Osteocyte (in vitro differentiated cells): ENCODE measurements at regions not wholly inside any gene's neighbourhood (a gene's known extent, or its start where the extent isn't known, plus 50 kb on each side); places are given as distances from the start of the nearest gene placed in this dataset.
A peak's percentile ranks its signal among the peaks of the same experiment; 100 is the strongest.

Source experiments
- DNase-seq: peaks from one replicate; pipeline ENCODE4 v3.0.0; 2021; ENCODE audit warnings: mixed read lengths; ENCODE audit not compliant: unreplicated experiment; ENCODE audit errors: extremely low spot score
- H3K27ac Mint-ChIP-seq: one replicate; pipeline ENCODE4 v1.8.0; 2021; ENCODE audit warnings: mild to moderate bottlenecking, mixed read lengths; ENCODE audit not compliant: unreplicated experiment
- H3K27me3 Mint-ChIP-seq: one replicate; pipeline ENCODE4 v1.8.0; 2021; ENCODE audit warnings: mixed read lengths; ENCODE audit not compliant: unreplicated experiment
- H3K36me3 Mint-ChIP-seq: one replicate; pipeline ENCODE4 v1.8.0; 2021; ENCODE audit warnings: mixed read lengths; ENCODE audit not compliant: unreplicated experiment
- H3K4me1 Mint-ChIP-seq: one replicate; pipeline ENCODE4 v1.8.0; 2021; ENCODE audit warnings: mixed read lengths; ENCODE audit not compliant: unreplicated experiment
- H3K4me3 Mint-ChIP-seq: one replicate; pipeline ENCODE4 v1.8.0; 2021; ENCODE audit warnings: mild to moderate bottlenecking, moderate library complexity, mixed read lengths; ENCODE audit not compliant: unreplicated experiment
- H3K9me3 Mint-ChIP-seq: one replicate; pipeline ENCODE4 v1.8.0; 2021; ENCODE audit warnings: mixed read lengths; ENCODE audit not compliant: unreplicated experiment
- TF ChIP-seq, protein P1 (sequence below): fragments of 200-600 bp; sonication (generic); IDR thresholded peaks from 2 replicates; pipeline ENCODE4 v1.5.0; 2021; ENCODE audit warnings: antibody characterized with exemption, mild to moderate bottlenecking, moderate library complexity

DNA sequence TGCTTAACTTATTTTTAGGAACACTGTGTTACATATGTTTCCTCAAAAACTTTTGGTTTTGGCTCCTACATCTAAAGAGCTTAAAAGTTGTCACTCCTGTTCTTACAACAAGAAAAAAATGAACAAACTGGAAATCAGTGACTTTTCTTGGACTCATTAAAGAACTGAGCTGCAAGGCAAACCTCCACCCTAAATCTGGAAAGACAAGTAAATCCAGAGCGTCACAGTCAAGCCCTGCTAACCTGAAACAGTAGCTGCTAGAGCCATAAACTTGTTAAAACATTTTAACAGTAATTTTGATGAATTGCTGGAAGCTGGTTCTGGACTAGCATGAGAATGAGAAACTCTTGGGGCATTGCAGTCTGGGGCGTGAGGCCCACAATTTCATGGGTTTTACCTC, 350.5 kb upstream of the COL8A1 start:
- TF ChIP-seq, protein P1, sequence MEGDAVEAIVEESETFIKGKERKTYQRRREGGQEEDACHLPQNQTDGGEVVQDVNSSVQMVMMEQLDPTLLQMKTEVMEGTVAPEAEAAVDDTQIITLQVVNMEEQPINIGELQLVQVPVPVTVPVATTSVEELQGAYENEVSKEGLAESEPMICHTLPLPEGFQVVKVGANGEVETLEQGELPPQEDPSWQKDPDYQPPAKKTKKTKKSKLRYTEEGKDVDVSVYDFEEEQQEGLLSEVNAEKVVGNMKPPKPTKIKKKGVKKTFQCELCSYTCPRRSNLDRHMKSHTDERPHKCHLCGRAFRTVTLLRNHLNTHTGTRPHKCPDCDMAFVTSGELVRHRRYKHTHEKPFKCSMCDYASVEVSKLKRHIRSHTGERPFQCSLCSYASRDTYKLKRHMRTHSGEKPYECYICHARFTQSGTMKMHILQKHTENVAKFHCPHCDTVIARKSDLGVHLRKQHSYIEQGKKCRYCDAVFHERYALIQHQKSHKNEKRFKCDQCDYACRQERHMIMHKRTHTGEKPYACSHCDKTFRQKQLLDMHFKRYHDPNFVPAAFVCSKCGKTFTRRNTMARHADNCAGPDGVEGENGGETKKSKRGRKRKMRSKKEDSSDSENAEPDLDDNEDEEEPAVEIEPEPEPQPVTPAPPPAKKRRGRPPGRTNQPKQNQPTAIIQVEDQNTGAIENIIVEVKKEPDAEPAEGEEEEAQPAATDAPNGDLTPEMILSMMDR = no peak
- Mint-ChIP-seq H3K36me3 (no peaks in the 10 kb centered on the region), H3K4me1 (no peaks in the 10 kb centered on the region), H3K9me3 (peaks cover 12% of the 10 kb centered on the region), H3K4me3 (no peak overlapping the region), H3K27ac (no peak overlapping the region), H3K27me3 (no peaks in the 10 kb centered on the region)
- DNase-seq = no peak

DNA sequence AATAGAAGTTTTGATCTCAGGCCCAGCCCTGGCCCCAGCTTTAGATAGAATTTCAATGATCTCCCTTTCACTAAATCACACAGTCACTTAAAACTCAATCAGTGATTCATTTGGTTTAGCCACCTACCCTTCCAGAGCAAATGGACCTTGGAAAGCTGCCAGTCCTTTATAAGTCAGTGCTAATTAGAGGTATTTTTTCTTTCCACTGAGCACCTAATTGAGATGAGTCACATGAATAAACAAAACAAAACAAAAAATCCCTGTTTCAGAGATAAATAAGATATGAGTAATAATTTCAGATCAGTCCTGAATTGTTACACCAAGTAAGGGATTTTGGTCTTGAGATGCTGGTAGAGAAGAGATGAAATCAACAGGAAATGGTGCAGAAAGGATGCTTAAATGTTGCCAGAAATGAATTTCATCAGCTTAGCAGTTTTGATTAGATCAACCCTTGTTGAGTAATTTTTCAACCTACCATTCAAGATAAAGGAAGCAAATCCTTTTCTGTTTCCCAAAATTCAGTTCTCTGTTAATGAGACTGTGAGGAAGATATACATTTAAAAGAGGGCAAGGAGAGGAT, 352.0 kb upstream of the COL8A1 start:
- Mint-ChIP-seq H3K4me3 (no peak overlapping the region), H3K27ac (no peak overlapping the region), H3K9me3 (peaks cover 15% of the 10 kb centered on the region), H3K36me3 (no peaks in the 10 kb centered on the region), H3K4me1 (no peaks in the 10 kb centered on the region), H3K27me3 (no peaks in the 10 kb centered on the region)
- DNase-seq = no peak
- TF ChIP-seq, protein P1 = no peak

DNA sequence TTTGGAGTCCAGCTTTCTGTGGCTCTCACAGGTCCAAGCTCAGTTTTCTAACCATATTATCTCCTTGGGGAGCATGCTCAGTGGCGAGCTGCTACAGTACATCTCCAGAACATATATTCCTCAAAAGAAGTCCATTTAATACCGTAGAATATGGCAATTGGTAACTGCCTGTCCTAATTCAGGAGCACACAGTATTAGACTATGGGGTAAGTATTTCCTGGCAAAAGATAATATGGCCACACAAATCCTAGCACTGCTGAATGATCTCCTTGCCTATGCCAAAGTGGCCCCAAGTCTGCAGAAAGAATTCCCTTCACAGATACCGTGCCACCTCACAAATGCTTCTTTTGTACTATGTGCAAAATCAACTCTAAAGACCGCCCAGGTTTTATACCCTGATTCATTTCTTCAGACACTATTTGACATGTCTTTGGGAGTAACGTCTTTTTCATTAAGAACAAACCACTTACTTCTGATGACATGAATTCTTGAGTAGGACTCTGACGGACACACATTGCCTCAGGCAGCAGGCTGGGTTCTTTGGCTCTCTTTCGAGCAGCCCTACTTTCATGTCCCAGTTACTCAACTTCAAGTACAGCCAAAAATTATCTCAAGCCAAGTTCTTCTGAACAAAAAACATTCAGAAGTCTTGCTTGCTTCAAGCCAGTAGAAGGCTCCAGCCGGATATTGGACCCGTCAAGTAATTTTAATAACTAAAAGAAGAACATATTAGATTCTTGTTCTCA, 368.3 kb upstream of the DCBLD2 start:
- no peak for DNase-seq
- TF ChIP-seq, protein P1 = no peak
- no peaks in the 10 kb centered on the region for H3K27me3 Mint-ChIP-seq
- H3K9me3 Mint-ChIP-seq = no peaks in the 10 kb centered on the region
- no peak overlapping the region for H3K4me3 Mint-ChIP-seq
- peaks cover 15% of the 10 kb centered on the region for H3K4me1 Mint-ChIP-seq
- H3K36me3 Mint-ChIP-seq = no peaks in the 10 kb centered on the region
- peak overlapping the region; percentile 10 for H3K27ac Mint-ChIP-seq

DNA sequence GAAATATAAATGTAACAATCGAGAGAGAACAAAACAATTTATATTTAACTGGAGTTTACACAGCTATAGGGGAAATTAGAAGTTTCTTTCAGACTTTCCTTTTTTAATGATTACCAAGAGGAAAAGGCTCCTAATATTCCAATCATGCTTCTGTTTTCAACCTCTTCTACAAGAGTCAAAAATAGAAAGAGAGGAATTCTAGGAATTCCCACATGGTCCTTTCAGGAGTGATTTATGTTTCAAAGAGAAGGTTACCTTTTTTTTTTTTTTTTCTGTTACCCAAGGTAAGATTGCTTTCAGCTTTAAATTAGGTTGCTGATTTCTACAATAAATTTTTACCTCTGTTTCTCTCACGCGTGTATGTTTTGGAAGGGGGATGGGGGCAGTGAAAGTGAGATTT, 355.3 kb upstream of the DCBLD2 start:
- Mint-ChIP-seq H3K4me3 (no peak overlapping the region), H3K9me3 (peaks cover 8% of the 10 kb centered on the region), H3K36me3 (no peaks in the 10 kb centered on the region), H3K27ac (no peak overlapping the region), H3K27me3 (no peaks in the 10 kb centered on the region), H3K4me1 (peaks cover 33% of the 10 kb centered on the region)
- TF ChIP-seq, protein P1 = no peak
- no peak for DNase-seq

DNA sequence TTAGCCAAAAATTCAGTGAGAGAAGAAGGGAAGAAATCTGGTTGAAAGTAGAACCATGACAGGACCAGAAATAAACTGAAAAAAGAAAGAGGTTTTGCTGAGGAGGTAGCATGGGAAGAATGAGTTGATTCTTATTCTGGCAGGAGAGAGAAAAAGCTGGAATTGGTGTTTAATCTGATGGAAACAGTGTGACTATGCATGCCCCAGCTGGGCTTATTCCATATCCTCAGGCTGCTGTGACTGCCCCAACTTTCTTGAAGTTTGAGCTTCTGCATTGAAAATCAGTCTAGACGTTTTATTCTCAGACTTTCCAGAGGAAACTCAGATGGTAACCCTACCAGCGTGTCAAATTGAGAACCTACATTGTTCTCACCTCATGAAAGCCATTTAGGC, 352.5 kb upstream of the DCBLD2 start:
- Mint-ChIP-seq H3K27me3 (no peaks in the 10 kb centered on the region), H3K4me1 (peaks cover 61% of the 10 kb centered on the region), H3K27ac (peak overlapping the region; percentile 43), H3K36me3 (no peaks in the 10 kb centered on the region), H3K4me3 (no peak overlapping the region), H3K9me3 (peaks cover 8% of the 10 kb centered on the region)
- TF ChIP-seq, protein P1 = no peak
- DNase-seq = no peak
